Activated T-cell treated with anti-CD3 and anti-CD28 coated beads for 1 hour (primary cell): ENCODE measurements at regions not wholly inside any gene's neighbourhood (a gene's known extent, or its start where the extent isn't known, plus 50 kb on each side); places are given as distances from the start of the nearest gene placed in this dataset.

ENCODE experiments used
- DNase-seq: peaks from one replicate; pipeline ENCODE4 v3.0.0-alpha.2; 2020; ENCODE audit warnings: low read depth

- DNase-seq, result no peak
Observed at GRCh38 chr13:44093607-44094564, 214.2 kb downstream of the LACC1 start.

DNA sequence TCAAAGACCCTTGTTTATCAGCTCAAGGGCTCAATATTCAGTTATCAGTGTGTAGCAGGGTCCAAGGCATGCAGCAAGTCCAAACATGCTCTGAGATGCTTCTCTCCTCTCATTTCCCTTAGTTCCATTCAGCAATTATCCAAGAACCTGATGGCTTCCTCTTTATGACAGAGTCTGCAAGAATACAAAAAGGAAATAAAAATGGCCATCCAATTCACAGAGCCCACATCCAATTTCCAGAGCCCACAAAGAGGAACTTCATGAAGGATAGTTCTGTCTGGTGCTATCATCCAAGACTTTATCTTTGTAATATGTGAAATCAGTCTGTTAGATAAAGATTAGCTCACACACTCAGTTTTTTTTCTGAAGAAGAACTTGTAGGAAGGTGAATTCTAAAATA is 217.2 kb downstream of the LACC1 start:
- no peak for DNase-seq

GRCh38 chr13:44098559-44098958 is 218.9 kb downstream of the LACC1 start:
- no peak for DNase-seq

DNA sequence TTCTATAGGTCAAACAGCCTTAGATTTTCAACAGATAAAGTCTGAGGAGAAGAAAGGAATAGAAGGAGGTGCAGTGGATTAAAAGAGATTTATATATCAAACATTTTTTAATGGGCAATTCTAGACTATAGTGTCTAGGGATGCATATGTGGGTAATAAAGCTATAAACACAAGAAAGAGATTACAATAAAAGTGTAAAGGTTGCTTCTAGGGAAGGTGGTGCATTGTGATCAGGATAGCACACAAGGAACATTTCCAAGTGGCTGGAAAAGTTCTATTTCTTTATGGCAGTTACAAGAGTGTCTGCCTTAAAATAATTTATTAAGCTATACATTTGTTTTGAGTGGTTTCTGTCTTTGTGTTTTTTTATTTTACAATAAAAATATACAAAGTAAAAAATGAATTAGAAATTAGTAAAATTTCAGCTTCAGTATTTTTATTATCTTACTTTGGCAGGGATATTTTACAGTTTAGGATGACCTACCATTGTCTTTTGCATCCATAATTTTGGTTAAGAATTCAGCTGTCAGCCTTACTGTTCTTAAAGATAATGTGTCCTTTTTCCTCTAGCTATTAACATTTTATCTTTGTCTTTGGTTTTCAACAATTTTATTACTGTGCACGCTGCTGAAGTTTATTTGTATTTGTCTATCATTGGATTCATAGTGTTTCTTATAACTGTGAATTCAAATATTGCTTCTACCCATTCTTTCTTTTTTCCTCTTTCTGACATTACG is 221.8 kb downstream of the LACC1 start:
- DNase-seq, result no peak

- no peak for DNase-seq
Observed at GRCh38 chr13:44103429-44104196, 223.9 kb downstream of the LACC1 start.

GRCh38 chr13:44104197-44104490 is 224.4 kb downstream of the LACC1 start:
- no peak for DNase-seq

GRCh38 chr13:44104969-44105368 is 225.3 kb downstream of the LACC1 start:
- DNase-seq, result no peak

GRCh38 chr13:44106266-44107152 is 226.8 kb downstream of the LACC1 start:
- DNase-seq, result no peak

GRCh38 chr13:44107357-44108121 is 227.8 kb downstream of the LACC1 start:
- DNase-seq, result no peak

- DNase-seq, result no peak
Observed at GRCh38 chr13:44108331-44108858, 228.7 kb downstream of the LACC1 start.

GRCh38 chr13:44110091-44110621 is 230.5 kb downstream of the LACC1 start:
- DNase-seq, result no peak

DNA sequence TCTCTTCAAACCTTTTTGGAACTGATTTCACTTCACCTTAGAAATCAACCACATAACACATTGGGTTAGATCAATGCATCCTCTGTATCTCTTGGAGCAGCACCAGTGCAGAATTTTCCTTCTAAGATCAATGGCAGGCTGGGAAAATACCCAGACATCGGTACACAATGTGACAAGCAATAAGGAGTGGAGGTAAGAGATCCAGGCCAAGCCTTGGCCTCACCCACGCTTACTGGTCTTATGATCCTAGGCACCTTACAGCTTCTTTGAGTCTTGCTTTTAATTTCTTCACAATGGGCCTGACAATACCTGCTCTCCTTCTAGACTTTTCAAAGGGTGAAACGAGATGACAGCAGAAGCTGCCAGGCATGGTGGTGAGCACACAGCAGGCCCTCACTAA is 232.0 kb downstream of the LACC1 start:
- no peak for DNase-seq

- no peak for DNase-seq
Observed at GRCh38 chr13:44112700-44113329, 233.1 kb downstream of the LACC1 start.

GRCh38 chr13:44116562-44117332 is 237.0 kb downstream of the LACC1 start:
- no peak for DNase-seq

DNA sequence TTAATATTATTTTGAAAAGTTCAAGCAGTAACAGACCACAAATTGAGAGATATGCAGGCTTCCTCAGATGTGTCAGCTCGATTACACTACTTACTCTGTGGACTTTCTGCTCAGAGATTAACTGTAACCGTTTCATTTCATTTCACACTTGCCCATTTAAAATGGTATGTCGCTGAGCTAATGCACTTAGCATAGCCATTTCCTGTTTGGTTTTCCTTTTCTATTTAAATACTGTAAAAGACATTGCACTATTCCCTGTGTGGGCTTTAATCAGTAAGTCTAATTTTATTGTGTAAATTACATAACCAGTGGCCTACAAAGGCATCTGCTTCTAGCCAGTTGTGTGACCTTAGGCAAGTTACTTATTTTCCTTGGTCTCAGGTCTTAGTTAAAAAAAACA is 237.6 kb downstream of the LACC1 start:
- DNase-seq, result no peak

- DNase-seq, result no peak
Observed at GRCh38 chr13:44117816-44118215, 238.1 kb downstream of the LACC1 start.

DNA sequence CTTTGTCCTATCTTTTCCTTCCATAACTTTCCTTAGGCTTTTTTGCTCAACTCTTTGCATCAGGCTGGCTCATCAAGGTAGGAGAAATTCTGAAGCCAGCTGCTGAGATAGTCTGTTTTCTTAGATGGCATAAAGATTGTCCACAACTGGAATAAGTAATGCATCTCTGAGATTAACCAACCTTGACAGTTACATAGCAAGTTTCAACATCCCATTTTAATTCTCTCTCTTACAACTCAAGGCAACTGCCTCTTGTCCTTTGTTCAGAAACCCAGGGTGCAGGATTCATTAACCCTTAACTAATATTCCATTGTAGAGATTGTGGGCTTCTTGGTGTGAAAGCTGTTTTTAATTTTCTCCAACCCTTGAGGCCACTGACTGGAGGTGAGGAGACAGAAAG is 239.2 kb downstream of the LACC1 start:
- no peak for DNase-seq

DNA sequence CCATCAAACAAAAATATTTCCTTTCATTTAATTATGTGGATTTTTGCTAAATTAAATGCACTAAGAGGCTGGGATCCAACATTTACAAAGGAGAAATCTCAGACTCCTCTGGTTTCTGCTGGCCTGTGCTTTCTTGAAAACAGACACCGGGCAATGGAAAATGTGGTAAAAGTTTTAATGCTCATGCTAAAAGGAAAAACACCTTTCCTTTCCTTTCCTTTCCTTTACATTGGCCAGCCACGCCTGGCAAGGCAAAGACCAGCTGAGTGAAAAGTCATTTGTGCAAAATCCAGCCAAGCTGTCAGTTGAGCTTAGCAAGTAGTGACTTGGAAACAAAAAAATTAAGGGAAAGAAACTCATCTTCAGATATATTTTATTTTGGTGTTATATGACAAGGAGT is 240.3 kb downstream of the LACC1 start:
- no peak for DNase-seq
